CD4-positive, alpha-beta T cell treated with Interferon alpha-2 for 1 hour (primary cell): ENCODE measurements at regions not wholly inside any gene's neighbourhood (a gene's known extent, or its start where the extent isn't known, plus 50 kb on each side); places are given as distances from the start of the nearest gene placed in this dataset.
"Not testable (repeated sequence)": the region's sequence is repeated elsewhere in the genome, so short reads cannot be mapped to it uniquely, and the experiment has no call there.

ENCODE experiments used
- DNase-seq, 2 donors: peaks; one replicate each; pipeline ENCODE4 v3.0.0-alpha.2; 2020 to 2022

DNA sequence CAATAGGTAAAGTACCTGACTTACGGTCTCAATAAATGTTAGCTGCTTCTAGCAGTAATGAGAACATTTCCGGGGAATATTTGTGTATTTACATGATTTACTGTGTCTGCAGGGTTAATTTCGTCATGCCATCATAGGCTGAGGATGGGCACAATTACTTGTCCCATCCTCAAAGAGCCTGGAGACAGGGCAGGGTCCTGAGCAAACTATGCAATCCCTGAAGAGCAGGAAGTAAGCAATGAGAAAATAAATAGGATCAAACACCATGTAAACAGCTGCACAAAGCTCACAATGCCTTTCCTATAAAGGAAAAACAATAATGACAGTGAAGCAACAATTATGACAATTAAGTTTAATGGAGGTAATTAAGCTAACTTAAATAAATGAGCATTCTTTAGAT is 114.6 kb upstream of the FOXQ1 start:
- DNase-seq: no peak

GRCh38 chr6:1191141-1191630 is 120.7 kb upstream of the FOXQ1 start:
- no peak for DNase-seq

DNA sequence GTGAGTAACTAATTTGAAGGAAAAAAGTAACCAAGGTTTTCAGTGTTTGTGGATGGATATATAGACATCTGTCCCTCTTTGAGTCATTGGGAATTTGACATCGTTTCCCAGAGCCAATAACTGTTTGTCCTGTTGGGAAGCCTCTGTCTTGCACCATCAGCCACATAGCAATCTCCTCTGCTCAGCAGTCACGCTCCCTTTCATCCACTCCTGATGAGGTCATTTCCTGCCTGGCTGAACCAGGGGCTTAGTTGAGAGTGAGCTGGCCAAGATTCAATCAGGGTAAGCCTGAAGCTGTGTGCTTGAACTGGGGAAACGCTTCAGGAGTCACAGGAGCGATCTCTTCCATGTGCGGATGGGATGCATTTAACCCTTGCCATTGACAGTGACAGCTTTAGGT is 121.5 kb upstream of the FOXQ1 start:
- DNase-seq: no peak

- no peak for DNase-seq
Measured at GRCh38 chr6:1188199-1188598, 123.7 kb upstream of the FOXQ1 start.

GRCh38 chr6:1187293-1188131 is 124.4 kb upstream of the FOXQ1 start:
- no peak for DNase-seq

- no peak for DNase-seq
Measured at GRCh38 chr6:1184318-1184717, 127.6 kb upstream of the FOXQ1 start.

- DNase-seq: no peak
Measured at GRCh38 chr6:1182722-1183521, 129.0 kb upstream of the FOXQ1 start.

GRCh38 chr6:1181939-1182605 is 129.8 kb upstream of the FOXQ1 start:
- DNase-seq: no peak

GRCh38 chr6:1179571-1180459 is 132.1 kb upstream of the FOXQ1 start:
- no peak for DNase-seq

DNA sequence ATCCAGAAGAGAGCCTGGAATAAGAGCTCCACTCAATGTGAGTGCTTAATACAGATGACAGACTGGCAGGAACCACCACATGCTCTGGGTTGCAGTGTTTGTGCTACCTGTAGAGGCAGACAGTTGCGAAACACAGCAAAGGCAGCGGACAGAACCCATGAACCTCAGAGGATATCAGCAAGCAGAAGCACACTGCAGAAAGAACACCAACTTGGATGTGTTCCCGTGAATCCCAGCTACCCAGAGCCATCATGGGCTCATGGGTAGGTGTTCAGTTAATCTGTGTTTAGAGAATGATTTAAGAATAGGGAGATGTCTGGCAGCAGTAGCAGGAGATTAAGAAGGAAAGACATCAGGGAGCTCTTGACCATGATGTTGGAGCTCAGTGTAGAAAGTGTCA is 133.3 kb upstream of the FOXQ1 start:
- DNase-seq: no peak

GRCh38 chr6:1176567-1176966 is 135.3 kb upstream of the FOXQ1 start:
- no peak for DNase-seq

DNA sequence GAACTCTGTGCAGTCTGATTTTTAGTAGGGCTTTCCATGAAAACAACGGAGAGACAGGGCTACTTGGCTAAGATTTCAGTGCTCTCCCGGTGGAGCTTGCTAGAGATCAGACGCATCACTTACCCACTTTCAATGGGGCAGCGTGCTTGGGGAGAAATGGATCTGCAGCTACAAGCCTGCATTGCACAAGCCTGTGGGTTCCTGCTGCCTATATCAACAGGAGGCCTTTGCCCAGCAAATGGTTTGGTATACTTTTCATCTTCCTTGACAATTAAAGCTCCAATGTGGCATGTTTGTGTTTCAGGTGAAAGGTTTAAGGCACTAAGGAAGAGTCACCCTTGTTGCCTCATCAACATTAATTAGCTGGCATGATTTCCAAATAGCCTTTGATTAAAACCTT is 136.0 kb upstream of the FOXQ1 start:
- no peak for DNase-seq

- no peak for DNase-seq
Measured at GRCh38 chr6:1170794-1171193, 141.1 kb upstream of the FOXQ1 start.

GRCh38 chr6:1164600-1164999 is 147.3 kb upstream of the FOXQ1 start:
- no peak for DNase-seq

GRCh38 chr6:1163501-1163900 is 148.4 kb upstream of the FOXQ1 start:
- no peak for DNase-seq

- DNase-seq: no peak
Measured at GRCh38 chr6:1162367-1163275, 149.3 kb upstream of the FOXQ1 start.

DNA sequence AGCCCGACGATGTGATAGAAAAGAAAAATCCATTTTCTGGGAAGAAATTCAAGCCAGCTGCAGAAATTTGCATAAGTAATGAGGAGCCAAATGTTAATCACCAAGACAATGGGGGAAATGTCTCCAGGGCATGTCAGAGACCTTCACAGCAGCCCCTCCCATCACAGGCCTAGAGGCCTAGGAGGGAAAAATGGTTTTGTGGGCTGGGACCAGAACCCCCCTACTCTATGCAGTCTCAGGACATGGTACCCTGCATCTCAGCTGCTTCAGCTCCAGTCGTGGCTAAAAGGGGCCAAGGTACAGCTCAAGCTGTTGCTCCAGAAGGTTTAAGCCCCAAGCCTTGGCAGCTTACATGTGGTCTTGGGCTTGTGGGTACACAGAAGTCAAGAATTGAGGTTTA is 155.5 kb upstream of the FOXQ1 start:
- DNase-seq: not testable (repeated sequence)

- no peak for DNase-seq
Measured at GRCh38 chr6:1153696-1154245, 158.1 kb upstream of the FOXQ1 start.

- no peak for DNase-seq
Measured at GRCh38 chr6:1146500-1146899, 165.4 kb upstream of the FOXQ1 start.

DNA sequence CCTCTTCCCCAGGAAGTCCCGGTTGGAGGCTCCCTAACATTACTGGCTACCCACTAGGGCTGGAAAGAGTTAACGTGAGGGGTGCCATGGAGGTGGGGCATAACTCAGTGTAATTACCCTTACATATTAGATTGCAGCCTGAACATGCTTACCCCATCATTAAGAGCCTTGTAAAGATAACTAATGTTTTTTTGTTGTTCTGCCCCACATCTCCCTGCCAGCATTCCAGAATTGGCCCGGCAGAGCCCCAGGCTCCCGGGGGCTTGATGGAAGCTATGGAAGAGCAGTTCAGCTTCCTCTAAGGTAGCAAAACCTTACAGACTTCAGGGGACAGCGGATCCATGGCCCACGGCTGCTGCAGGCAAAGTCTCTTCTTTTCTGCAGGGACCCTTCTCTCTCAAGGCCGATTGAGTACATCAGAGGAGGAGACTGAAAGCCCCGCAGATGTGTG is 166.1 kb upstream of the FOXQ1 start:
- no peak for DNase-seq
